WTC11 (cell line): ENCODE measurements at regions not wholly inside any gene's neighbourhood (a gene's known extent, or its start where the extent isn't known, plus 50 kb on each side); places are given as distances from the start of the nearest gene placed in this dataset.

Experiments used
- ATAC-seq: fragments of 200-7000 bp; cut with Tn5 transposase; 2 replicates; pipeline ENCODE4 v1.10.0; 2021; ENCODE audit warnings: mild to moderate bottlenecking, moderate library complexity
- CTCF ChIA-PET: fragments of 300-600 bp; sonication (Branson Sonifier 250); formaldehyde crosslinking; loops from one replicate; lab custom pipeline; 2021; ENCODE audit warnings: antibody characterized with exemption; lab: Charles Lee
- POLR2A ChIA-PET: fragments of 350-600 bp; sonication (Branson Sonifier 250); formaldehyde crosslinking; loops from one replicate; lab custom pipeline; 2021; ENCODE audit warnings: antibody characterized with exemption; lab: Charles Lee
- DNase-seq: peaks from one replicate; pipeline ENCODE4 v3.0.0; 2021; ENCODE audit warnings: low spot score
- H3K27ac Mint-ChIP-seq: 2 replicates; pipeline ENCODE4 v1.8.0; 2021; ENCODE audit warnings: mixed read lengths
- H3K27me3 Mint-ChIP-seq: 2 replicates; pipeline ENCODE4 v1.8.0; 2021; ENCODE audit warnings: low read depth, mild to moderate bottlenecking, moderate library complexity, mixed read lengths
- H3K36me3 Mint-ChIP-seq: 2 replicates; pipeline ENCODE4 v1.8.0; 2021; ENCODE audit warnings: mixed read lengths
- H3K4me1 Mint-ChIP-seq: 2 replicates; pipeline ENCODE4 v1.8.0; 2022; ENCODE audit warnings: mixed read lengths
- H3K4me3 Mint-ChIP-seq: 2 replicates; pipeline ENCODE4 v1.8.0; 2021; ENCODE audit warnings: mild to moderate bottlenecking, moderate library complexity, mixed read lengths
- H3K9me3 Mint-ChIP-seq: 2 replicates; pipeline ENCODE4 v1.8.0; 2021; ENCODE audit warnings: mixed read lengths
- AR ChIP-seq: fragments of 250-450 bp; sonication (Bioruptor Pico); IDR thresholded peaks from 2 replicates; pipeline ENCODE4 v1.9.0; 2021; ENCODE audit warnings: mild to moderate bottlenecking
- ATF1 ChIP-seq: sonication (generic); formaldehyde crosslinking; IDR thresholded peaks from 2 replicates; pipeline ENCODE4 v1.8.1; 2023; ENCODE audit warnings: mild to moderate bottlenecking, moderate library complexity, missing genetic modification reagents
- ATF2 ChIP-seq: sonication (generic); formaldehyde crosslinking; IDR thresholded peaks from 2 replicates; pipeline ENCODE4 v1.8.1; 2022; ENCODE audit warnings: low read depth, missing genetic modification reagents, borderline replicate concordance
- ATF3 ChIP-seq: sonication (generic); formaldehyde crosslinking; conservative IDR thresholded peaks from 2 replicates; pipeline ENCODE4 v1.8.1; 2022; ENCODE audit warnings: mild to moderate bottlenecking, missing genetic modification reagents
- CBFB ChIP-seq: sonication (generic); formaldehyde crosslinking; IDR thresholded peaks from 2 replicates; pipeline ENCODE4 v1.8.1; 2022; ENCODE audit warnings: mild to moderate bottlenecking, low read depth, missing genetic modification reagents
- CREB1 ChIP-seq: sonication (generic); formaldehyde crosslinking; IDR thresholded peaks from 2 replicates; pipeline ENCODE4 v1.8.0; 2023; ENCODE audit warnings: mild to moderate bottlenecking, missing genetic modification reagents
- ESRRA ChIP-seq: sonication (generic); formaldehyde crosslinking; IDR thresholded peaks from 2 replicates; pipeline ENCODE4 v1.8.1; 2022; ENCODE audit warnings: mild to moderate bottlenecking, missing genetic modification reagents, borderline replicate concordance
- MLX ChIP-seq: sonication (generic); formaldehyde crosslinking; IDR thresholded peaks from 2 replicates; pipeline ENCODE4 v1.8.1; 2023; ENCODE audit warnings: mild to moderate bottlenecking, missing genetic modification reagents, moderate library complexity
- NR1H2 ChIP-seq: sonication (generic); formaldehyde crosslinking; IDR thresholded peaks from 2 replicates; pipeline ENCODE4 v1.9.0; 2021; ENCODE audit warnings: mild to moderate bottlenecking, moderate library complexity, missing genetic modification reagents
- OVOL2 ChIP-seq: fragments of 250-450 bp; sonication (Bioruptor Pico); IDR thresholded peaks from 2 replicates; pipeline ENCODE4 v1.9.0; 2021; ENCODE audit warnings: mild to moderate bottlenecking, borderline replicate concordance
- SMAD3 ChIP-seq: sonication (generic); formaldehyde crosslinking; IDR thresholded peaks from 2 replicates; pipeline ENCODE4 v1.8.0; 2022; ENCODE audit warnings: missing genetic modification reagents, mild to moderate bottlenecking, borderline replicate concordance
- STAT6 ChIP-seq: sonication (generic); formaldehyde crosslinking; conservative IDR thresholded peaks from 2 replicates; pipeline ENCODE4 v1.8.1; 2023; ENCODE audit warnings: mild to moderate bottlenecking, low read depth, missing genetic modification reagents, moderate library complexity
- TEAD1 ChIP-seq: sonication (generic); formaldehyde crosslinking; IDR thresholded peaks from 2 replicates; pipeline ENCODE4 v1.8.0; 2022; ENCODE audit warnings: mild to moderate bottlenecking, missing genetic modification reagents
- TP53 ChIP-seq: sonication (generic); formaldehyde crosslinking; IDR thresholded peaks from 2 replicates; pipeline ENCODE4 v1.8.1; 2023; ENCODE audit warnings: mild to moderate bottlenecking, missing genetic modification reagents
- ZBTB21 ChIP-seq: sonication (generic); formaldehyde crosslinking; IDR thresholded peaks from 2 replicates; pipeline ENCODE4 v1.8.1; 2023; ENCODE audit warnings: mild to moderate bottlenecking, missing genetic modification reagents, borderline replicate concordance
- ZNF232 ChIP-seq: sonication (generic); formaldehyde crosslinking; IDR thresholded peaks from 2 replicates; pipeline ENCODE4 v1.8.0; 2022; ENCODE audit warnings: mild to moderate bottlenecking, missing genetic modification reagents
- ZNF532 ChIP-seq: fragments of 250-450 bp; sonication (Bioruptor Pico); IDR thresholded peaks from 2 replicates; pipeline ENCODE4 v1.9.0; 2021; ENCODE audit warnings: mild to moderate bottlenecking, borderline replicate concordance

GRCh38 chr7:155189590-155189989 is 108.1 kb upstream of the INSIG1 start:
- ChIA-PET POLR2A (no interaction called here), CTCF (interaction anchor here (0.5 to 3.2 kb wide), 9 partner anchors 26 to 262 kb away, joined by 3 to 18 read pairs (median 4); partner anchors contain the start of gene INSIG1)
- no peak for TF ChIP-seq STAT6 (CRISPR knock-in tag)
- no peak for TF ChIP-seq AR (CRISPR knock-in tag)
- TF ChIP-seq SMAD3 (CRISPR knock-in tag), result no peak
- TF ChIP-seq TP53 (CRISPR knock-in tag), result no peak
- TF ChIP-seq ATF3 (CRISPR knock-in tag), result no peak
- TF ChIP-seq ATF1 (CRISPR knock-in tag), result no peak
- TF ChIP-seq ESRRA (CRISPR knock-in tag), result no peak
- TF ChIP-seq OVOL2 (CRISPR knock-in tag), result no peak
- no peak for TF ChIP-seq ZNF532 (CRISPR knock-in tag)
- no peak for TF ChIP-seq ATF2 (CRISPR knock-in tag)
- TF ChIP-seq TEAD1 (CRISPR knock-in tag), result no peak
- no peak for TF ChIP-seq ZBTB21 (CRISPR knock-in tag)
- TF ChIP-seq NR1H2, result no peak
- TF ChIP-seq CBFB (CRISPR knock-in tag), result no peak
- no peak for TF ChIP-seq ZNF232 (CRISPR knock-in tag)
- no peak for TF ChIP-seq MLX
- no peak for TF ChIP-seq CREB1 (CRISPR knock-in tag)
- H3K4me3 Mint-ChIP-seq, result no peak overlapping the region
- H3K36me3 Mint-ChIP-seq, result peaks cover 29% of the 10 kb centered on the region
- peaks cover 33% of the 10 kb centered on the region for H3K9me3 Mint-ChIP-seq
- H3K27ac Mint-ChIP-seq, result no peak overlapping the region
- ATAC-seq, result no peak
- peaks cover 5% of the 10 kb centered on the region for H3K4me1 Mint-ChIP-seq
- H3K27me3 Mint-ChIP-seq, result peaks cover 21% of the 10 kb centered on the region
- no peak for DNase-seq
